OCI-LY7 (cell line): ENCODE measurements at regions not wholly inside any gene's neighbourhood (a gene's known extent, or its start where the extent isn't known, plus 50 kb on each side); places are given as distances from the start of the nearest gene placed in this dataset.

Experiments
- EZH2phosphoT487 ChIP-seq: fragments of 200-600 bp; sonication (generic); IDR thresholded peaks from 2 replicates; pipeline ENCODE4 v1.6.1; 2018; ENCODE audit warnings: low read depth, borderline replicate concordance, mild to moderate bottlenecking, mixed run types, antibody characterized with exemption, low read length, moderate library complexity, mixed read lengths
- TF ChIP-seq, protein P1 (sequence below): fragments of 200-600 bp; sonication (generic); conservative IDR thresholded peaks from 2 replicates; pipeline ENCODE4 v1.5.1; 2014; ENCODE audit warnings: mild to moderate bottlenecking, antibody characterized with exemption, low read length, moderate library complexity, mixed read lengths

DNA sequence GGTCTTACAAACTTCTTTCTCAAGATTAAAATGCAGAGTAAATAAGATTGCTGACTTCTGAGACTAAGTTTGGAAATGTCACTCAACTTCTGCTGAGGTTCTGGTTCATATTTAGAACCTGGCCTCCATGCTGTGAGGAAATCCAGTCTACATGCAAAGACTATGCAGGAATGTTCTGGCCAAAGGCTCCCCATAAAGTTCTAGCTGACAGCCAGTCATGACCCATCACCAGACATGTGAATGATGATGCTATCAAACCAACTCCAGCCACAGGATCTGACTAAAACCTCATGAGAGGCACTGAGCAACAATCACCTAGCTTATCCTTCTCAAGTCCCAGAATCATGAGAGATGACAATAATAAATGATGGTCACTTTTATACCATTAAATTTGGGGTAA, 935.1 kb upstream of the MAP3K7 start:
- TF ChIP-seq, protein P1, sequence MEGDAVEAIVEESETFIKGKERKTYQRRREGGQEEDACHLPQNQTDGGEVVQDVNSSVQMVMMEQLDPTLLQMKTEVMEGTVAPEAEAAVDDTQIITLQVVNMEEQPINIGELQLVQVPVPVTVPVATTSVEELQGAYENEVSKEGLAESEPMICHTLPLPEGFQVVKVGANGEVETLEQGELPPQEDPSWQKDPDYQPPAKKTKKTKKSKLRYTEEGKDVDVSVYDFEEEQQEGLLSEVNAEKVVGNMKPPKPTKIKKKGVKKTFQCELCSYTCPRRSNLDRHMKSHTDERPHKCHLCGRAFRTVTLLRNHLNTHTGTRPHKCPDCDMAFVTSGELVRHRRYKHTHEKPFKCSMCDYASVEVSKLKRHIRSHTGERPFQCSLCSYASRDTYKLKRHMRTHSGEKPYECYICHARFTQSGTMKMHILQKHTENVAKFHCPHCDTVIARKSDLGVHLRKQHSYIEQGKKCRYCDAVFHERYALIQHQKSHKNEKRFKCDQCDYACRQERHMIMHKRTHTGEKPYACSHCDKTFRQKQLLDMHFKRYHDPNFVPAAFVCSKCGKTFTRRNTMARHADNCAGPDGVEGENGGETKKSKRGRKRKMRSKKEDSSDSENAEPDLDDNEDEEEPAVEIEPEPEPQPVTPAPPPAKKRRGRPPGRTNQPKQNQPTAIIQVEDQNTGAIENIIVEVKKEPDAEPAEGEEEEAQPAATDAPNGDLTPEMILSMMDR, result no peak
- no peak for TF ChIP-seq EZH2phosphoT487
